UCSD-AML1 (cell line): ENCODE measurements at regions not wholly inside any gene's neighbourhood (a gene's known extent, or its start where the extent isn't known, plus 50 kb on each side); places are given as distances from the start of the nearest gene placed in this dataset.

Source experiments
- DNase-seq: peaks from one replicate; lab custom pipeline; 2025; ENCODE audit not compliant: unreplicated experiment; lab: John Stamatoyannopoulos, UW

GRCh38 chr11:80048513-80048912 lies 607.7 kb upstream of the TENM4 start:
- no peak for DNase-seq

DNA sequence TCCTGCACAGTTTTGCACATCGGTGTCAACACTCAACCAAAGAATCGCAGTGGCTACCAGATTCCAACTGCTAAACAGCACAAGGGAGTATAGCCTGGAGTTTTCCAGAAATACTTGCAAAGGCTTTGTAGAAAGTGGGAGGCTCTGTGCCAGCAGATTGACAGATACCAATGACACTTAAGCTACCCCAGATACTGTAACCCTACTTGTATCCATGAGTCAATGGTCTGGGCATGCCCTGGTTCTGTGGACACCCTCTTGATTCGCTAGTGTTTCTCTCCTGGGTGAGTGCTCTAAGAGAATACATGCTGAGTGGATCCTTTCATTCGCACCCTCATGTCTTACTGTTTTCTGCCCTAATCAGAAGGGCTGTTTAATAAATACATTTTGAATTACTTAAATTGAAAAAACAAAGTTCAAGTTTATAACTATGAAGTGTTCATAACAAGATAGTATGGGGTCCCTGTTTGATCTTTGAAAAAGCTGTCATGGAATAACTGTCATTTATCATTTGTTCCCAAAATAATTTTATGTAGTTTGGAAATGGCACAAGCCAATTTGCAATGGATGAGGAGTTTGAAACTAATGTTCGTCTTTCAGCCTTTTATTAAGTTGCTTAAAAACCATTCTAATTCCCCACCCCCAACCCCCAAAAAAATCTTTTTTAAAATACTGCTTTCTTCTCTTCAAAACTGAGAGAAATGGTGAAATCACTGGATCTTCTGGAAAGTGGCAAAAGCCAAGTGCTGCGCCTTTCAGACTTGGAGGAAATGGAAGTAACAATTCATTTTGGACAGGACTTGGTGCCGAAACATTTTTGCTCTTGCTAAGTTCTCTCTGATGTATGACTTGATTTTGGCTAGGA lies 600.5 kb upstream of the TENM4 start:
- DNase-seq = no peak

DNA sequence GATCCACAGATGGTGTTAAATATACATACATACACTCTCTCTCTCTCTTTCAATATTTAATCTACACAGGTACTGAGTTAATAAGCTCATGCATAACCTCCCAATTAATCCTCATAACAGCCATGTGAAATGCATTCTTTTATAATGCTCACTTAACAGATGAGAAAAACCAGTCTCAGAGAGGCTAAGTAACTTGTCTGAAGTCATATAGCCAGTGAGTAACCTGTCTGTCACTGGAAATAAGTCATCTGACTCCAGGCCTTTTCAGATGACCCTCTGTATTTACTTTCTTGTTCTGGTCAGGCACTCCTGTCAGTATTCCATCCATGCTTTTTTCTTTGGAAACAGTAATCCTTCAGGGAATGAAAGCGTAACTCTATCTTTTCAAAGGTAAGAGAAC lies 594.0 kb upstream of the TENM4 start:
- no peak for DNase-seq

GRCh38 chr11:80031014-80031600 lies 590.3 kb upstream of the TENM4 start:
- DNase-seq = no peak

GRCh38 chr11:80028998-80029397 lies 588.2 kb upstream of the TENM4 start:
- no peak for DNase-seq

DNA sequence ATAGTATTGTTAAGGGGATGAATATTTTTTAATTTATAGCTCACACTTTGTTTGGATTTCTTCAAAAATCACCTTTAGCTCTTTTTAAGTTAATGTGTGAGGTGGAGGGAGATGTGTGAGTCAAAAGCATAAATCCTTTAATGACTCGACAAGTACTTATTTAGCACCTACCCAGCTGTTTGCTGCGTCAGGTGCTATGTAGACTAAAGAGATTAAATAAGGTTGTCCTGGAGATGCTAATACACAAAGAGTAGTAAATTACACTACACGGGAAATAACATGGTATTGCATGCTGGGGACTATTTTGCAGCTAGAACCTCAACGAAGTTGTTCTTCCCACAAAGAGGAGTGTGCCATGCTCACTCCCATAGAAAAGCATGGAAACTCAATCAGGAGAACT lies 583.3 kb upstream of the TENM4 start:
- no peak for DNase-seq

GRCh38 chr11:80023386-80023785 lies 582.6 kb upstream of the TENM4 start:
- DNase-seq = no peak

- no peak for DNase-seq
These were observed 569.7 kb upstream of the TENM4 start for GRCh38 chr11:80010536-80010935.

DNA sequence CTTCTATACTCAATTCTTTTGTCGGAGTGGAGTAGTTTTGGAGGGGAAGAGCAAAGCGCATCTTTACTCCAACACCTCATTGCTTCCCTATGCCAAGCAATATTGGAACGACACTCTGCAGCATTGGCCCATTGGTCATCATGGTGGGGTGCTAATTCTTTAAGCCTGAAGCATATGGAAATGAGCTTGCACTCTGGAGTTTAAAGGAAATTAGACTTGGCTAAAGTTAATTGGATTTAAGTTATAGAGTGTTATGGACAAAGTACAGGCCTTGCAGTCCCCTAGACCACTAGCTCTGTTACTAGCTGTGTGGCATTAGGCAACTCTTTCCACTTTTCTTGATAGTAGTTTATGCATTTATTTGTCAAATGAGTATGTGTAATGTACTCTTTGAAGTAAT lies 568.3 kb upstream of the TENM4 start:
- no peak for DNase-seq

GRCh38 chr11:80007616-80008015 lies 566.8 kb upstream of the TENM4 start:
- no peak for DNase-seq

GRCh38 chr11:79990141-79990540 lies 549.3 kb upstream of the TENM4 start:
- no peak for DNase-seq

DNA sequence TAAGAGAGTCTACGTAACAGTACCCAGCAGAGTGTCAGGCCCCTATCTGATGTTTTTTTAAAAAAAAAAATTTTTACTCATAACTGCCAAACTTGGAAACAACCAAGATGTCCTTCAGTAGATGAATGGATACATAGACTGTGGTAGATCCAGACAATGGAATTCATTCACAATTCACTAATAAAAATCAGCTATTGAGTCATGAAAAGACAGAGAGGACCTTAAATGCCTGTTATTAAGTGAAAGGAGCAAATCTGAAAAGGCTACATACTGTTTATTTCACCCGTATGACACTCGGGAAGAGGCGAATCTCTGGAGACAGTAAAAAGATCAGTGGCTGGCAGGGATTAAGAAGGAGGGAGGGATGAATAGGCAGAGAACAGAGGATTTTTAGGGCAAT lies 541.4 kb upstream of the TENM4 start:
- no peak for DNase-seq

- DNase-seq = no peak
These were observed 540.1 kb upstream of the TENM4 start for GRCh38 chr11:79980916-79981315.

GRCh38 chr11:79973721-79974617 lies 533.1 kb upstream of the TENM4 start:
- DNase-seq = no peak

DNA sequence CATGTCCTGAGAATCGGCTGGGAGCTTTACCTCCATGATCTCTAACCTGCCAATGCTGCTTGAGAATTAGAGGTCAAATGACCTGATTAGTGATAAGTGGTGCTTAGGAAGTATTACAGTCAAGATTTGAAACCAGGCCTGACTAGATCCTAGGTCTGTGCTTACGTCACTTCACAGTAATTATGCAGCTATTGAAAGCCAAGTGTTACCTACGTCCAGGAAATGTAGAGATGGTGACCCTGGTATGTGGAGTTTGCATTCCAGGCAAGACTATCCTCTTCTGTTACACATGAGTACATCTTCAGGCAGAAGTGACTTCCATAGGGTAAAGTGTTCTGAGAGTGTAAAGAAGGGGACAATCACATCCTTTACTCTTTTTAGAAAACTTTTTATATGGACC lies 530.4 kb upstream of the TENM4 start:
- DNase-seq = no peak

DNA sequence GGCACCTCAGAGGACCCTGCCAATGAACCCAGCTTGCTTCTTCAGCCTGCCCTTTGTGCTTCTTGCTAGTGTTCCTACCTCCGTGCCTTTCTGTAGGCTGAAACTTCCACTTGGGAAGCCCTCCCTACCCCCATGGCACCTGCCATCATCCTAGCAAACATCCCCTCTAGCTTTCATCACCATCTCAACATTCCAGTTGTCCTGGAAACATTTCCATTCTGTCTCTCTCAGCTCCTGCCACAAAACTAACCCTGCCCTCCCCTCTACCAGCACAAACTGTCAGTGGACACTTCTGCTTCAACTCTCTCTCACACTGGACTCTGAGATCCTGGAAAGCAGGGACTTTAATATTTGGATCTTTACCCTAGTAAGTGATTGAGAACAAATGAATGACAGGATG lies 525.8 kb upstream of the TENM4 start:
- no peak for DNase-seq

- no peak for DNase-seq
These were observed 523.2 kb upstream of the TENM4 start for GRCh38 chr11:79963856-79964645.

- no peak for DNase-seq
These were observed 519.6 kb upstream of the TENM4 start for GRCh38 chr11:79960461-79960860.

DNA sequence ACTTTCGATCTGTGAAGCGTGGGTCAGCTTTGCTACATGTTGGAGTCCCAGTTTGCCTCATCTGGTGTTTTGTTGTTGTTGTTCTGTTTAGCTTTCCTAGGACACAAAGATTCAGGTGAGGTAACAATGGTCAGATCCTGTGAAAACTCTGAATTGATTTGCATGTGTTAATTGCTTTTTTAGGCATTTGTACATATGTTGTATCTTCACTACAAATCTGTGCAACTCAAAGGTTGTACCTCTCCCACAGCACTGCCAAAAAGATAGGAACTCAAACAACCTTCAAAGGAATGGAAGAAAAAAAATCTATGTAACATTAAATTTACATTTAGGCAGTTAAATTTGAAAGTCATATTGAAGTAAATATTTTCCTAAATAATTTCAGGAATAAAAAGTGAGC lies 518.5 kb upstream of the TENM4 start:
- DNase-seq = no peak

GRCh38 chr11:79957702-79958101 lies 516.9 kb upstream of the TENM4 start:
- DNase-seq = no peak

DNA sequence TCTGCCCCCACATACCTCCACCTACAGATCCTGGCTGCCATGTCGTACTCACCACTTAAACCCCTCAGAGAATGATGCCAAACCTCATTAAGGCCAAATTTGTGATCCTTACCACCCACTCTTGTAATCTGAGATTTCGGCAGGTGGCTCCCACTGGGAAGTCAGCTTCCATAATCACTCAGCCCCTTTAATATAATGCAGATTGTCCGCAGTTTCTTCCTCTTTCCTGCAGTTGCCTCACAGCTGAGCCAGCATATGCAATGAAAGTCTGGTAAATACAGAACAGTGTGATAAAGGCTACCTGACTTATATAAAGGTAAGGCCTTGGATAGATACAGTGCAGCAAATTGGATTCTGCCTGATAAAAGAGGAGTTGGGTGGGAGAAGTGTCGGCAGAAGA lies 515.2 kb upstream of the TENM4 start:
- no peak for DNase-seq
